ENCODE measurements at regions not wholly inside any gene's neighbourhood (a gene's known extent, or its start where the extent isn't known, plus 50 kb on each side); places are given as distances from the start of the nearest gene placed in this dataset.

DNA sequence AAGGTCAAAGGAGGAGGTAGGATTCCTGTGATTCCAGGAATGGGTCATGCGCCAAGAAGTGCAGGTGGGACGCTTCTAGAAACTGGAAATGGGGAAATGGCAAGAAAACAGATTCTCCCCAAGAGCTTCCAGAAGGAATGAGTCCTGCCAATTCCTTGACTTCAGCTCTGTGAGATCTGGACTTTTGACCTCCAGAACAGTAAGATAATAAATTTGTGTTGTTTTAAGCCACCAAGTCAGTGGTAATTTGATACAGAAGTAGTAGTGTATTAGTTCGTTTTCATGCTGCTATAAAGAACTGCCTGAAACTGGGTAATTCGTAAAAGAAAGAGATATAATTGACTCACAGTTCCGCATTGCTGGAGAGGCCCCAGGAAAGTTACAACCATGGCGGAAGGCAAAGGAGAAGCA, 178.6 kb upstream of the GALNT17 start:
- no peak for DNase-seq (ENCODE audit: insufficient read length, low spot score)
- FAIRE-seq: no peak

DNA sequence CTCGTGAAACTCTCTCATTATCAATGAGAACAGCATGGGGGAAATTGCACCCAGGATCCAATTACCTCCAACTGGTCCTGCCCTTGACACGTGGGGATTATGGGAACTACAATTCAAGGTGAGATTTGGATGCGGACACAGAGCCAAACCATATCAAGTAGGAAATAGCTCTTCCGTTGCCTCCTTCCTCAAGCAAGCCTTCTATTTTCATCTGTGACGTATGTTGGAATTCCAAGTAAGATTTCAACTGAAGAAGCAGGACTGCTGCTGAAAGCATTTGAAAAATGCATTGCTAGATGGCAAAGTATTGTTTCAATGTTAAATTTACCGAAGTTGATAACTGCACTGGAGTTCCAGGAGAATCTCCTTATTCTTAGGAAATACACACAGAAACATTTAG, 178.1 kb upstream of the GALNT17 start:
- DNase-seq (ENCODE audit: insufficient read length, low spot score) (no peak), FAIRE-seq (no peak)

DNA sequence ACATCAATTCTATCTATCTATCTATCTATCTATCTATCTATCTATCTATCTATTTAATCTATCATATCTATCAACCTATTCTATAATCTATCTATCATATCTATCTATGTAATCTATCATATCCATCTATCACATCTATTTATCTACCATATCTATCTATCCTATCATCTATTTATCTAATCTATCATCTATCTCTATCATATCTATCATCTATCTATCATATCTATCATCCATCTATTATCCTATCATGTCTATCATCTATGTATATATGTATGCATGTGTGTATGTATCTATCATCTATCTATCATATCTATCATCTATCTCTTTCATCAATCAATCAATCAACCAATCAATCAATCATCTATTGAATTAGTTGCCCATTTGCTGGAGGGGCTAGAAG, 159.3 kb upstream of the GALNT17 start:
- no peak for DNase-seq (ENCODE audit: insufficient read length, low spot score)
- FAIRE-seq: no peak

DNA sequence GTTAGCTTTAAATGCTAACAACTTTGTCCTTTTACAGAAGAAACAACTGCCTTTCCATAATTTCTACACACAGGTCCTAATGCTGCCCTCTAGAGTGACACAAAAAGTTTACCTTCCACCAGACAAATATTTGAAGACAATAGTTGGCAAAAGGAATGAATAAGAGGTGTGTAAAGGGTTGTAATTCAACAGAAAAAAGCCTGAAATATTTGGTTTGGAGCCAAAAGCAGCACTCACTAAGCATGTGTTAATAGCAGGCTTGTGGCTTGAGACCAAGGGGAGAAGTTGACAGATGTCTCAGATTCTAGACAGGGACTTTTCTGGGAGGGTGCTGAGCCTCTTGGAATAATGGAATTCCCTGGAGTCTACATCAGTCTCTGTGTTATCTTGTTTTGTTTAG, 156.2 kb upstream of the GALNT17 start:
- no peak for FAIRE-seq

GRCh38 chr7:70986297-70986696, 145.6 kb upstream of the GALNT17 start:
- DNase-seq (ENCODE audit: insufficient read length, low spot score) (no peak), FAIRE-seq (no peak)

More for the DNA sequence above, 156.2 kb upstream of the GALNT17 start:
- no peak for DNase-seq (ENCODE audit: insufficient read length, low spot score)

GRCh38 chr7:70994176-70994575, 137.8 kb upstream of the GALNT17 start:
- no peak for FAIRE-seq
- no peak for DNase-seq (ENCODE audit: insufficient read length, low spot score)

- DNase-seq (ENCODE audit: insufficient read length, low spot score) (no peak), FAIRE-seq (no peak)
These were observed 134.7 kb upstream of the GALNT17 start for GRCh38 chr7:70997261-70997660.

- DNase-seq (ENCODE audit: insufficient read length, low spot score) (no peak), FAIRE-seq (no peak)
These were observed 126.8 kb upstream of the GALNT17 start for GRCh38 chr7:71005109-71005508.

GRCh38 chr7:71009636-71010035, 122.3 kb upstream of the GALNT17 start:
- no peak for DNase-seq (ENCODE audit: insufficient read length, low spot score)
- no peak for FAIRE-seq

GRCh38 chr7:71015252-71015900, 116.6 kb upstream of the GALNT17 start:
- FAIRE-seq: no peak
- DNase-seq (ENCODE audit: insufficient read length, low spot score): no peak

DNA sequence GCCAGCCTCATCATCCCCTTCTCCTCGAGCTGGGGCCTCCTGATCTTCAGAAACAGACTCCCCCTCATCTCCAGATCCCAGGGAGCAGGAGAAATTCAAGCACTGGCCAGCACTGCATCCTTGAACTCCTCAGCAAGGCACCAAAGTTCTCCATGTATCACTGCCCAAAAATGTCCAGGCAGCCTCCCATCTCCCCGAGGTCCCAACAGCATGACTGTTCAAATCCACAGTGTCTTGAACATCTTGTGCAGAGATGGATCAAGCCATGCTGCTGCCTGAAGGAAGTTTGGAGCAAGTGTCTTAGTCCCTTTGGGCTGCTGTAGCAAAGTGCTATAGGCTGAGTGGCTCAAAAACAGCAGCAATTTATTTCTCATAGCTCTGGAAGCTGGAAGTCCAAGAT, 115.5 kb upstream of the GALNT17 start:
- no peak for DNase-seq (ENCODE audit: insufficient read length, low spot score)

GRCh38 chr7:71017602-71018001, 114.3 kb upstream of the GALNT17 start:
- no peak for DNase-seq (ENCODE audit: insufficient read length, low spot score)
- FAIRE-seq: no peak

More for the DNA sequence above, 115.5 kb upstream of the GALNT17 start:
- FAIRE-seq: no peak

- FAIRE-seq (no peak), DNase-seq (ENCODE audit: insufficient read length, low spot score) (no peak)
These were observed 112.2 kb upstream of the GALNT17 start for GRCh38 chr7:71019706-71020105.

DNA sequence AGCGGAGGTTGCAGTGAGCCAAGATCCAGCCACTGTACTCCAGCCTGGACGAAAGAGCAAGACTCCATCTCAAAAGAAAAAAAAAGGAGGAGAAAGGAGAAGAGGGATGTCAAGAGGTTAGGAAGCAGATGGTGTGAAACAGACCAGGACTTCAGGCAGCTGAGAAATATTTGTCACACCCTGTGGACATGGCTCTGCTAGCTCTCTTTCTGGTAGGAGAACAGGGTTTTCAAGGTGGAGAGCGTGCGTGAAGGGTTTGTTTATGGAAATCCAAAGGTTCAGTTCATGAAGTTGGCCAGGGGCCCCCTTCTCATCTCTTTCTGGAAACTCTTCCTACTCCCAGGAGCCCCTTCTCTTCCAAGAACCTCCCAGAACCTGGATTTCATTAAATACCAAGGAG, 110.8 kb upstream of the GALNT17 start:
- DNase-seq (ENCODE audit: insufficient read length, low spot score): no peak
- FAIRE-seq: no peak

- no peak for FAIRE-seq
These were observed 105.3 kb upstream of the GALNT17 start for GRCh38 chr7:71026680-71027079.

GRCh38 chr7:71034243-71034642, 97.7 kb upstream of the GALNT17 start:
- FAIRE-seq: no peak

More at GRCh38 chr7:71026680-71027079, 105.3 kb upstream of the GALNT17 start:
- DNase-seq (ENCODE audit: insufficient read length, low spot score): no peak

DNA sequence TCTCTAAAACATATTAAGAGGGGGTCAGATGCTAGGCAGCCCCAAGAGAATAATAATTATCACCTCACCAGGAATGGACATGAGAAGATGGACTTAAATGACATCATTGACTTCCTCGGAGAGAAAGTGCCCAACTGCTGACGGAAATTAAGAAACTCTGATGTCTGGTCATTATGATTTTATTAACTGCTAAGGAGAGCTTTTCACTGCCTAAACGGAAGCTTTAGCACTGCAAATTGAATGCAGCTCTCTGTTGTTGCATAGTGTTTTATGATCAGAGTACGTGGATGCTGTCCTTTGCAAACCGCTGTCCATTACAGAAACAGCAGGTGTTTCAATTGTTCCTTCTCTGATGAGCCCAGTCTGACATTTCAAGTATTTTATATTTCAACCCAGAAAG, 89.4 kb upstream of the GALNT17 start:
- FAIRE-seq (no peak), DNase-seq (ENCODE audit: insufficient read length, low spot score) (no peak)

More at GRCh38 chr7:71034243-71034642, 97.7 kb upstream of the GALNT17 start:
- no peak for DNase-seq (ENCODE audit: insufficient read length, low spot score)

DNA sequence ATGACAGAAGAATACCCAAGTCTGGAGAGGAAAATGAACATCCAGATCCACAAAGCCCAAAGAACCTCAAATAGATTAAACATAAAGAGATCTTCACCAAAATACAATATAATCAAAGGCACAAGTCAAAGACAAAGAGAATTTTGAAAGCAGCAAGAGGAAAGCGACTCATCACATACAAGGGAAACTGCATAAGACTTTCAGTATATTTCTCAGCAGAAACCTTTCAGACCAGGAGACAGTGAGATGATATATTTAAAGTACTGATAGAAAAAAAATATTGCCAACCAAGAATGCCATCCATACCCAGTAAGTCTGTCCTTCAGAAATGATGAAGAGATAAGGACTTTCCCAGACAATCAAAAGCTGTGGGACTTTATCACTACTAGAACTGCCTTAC, 81.5 kb upstream of the GALNT17 start:
- no peak for DNase-seq (ENCODE audit: insufficient read length, low spot score)
- FAIRE-seq: no peak

DNA sequence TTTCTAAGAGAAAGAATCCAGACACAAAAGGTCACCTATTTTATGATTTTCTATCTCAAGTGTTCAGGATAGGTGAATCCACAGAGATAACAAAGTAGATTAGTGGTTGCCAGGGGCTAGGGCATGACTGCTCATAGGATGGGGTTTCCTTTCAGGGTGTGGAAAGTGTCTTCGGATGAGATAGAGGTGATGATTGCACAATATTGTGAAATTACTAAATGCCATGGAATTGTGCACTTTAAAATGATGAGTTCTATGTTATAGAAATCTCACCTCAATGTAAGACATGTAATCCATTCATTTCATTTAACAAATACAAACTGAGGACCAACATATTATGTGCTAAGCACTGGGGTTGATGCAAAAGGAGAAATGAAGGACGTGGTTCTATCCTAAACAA, 76.4 kb upstream of the GALNT17 start:
- DNase-seq (ENCODE audit: insufficient read length, low spot score): no peak
- no peak for FAIRE-seq

- DNase-seq (ENCODE audit: insufficient read length, low spot score) (no peak), FAIRE-seq (no peak)
These were observed 54.0 kb upstream of the GALNT17 start for GRCh38 chr7:71077743-71078476.
